ENCODE measurements at regions not wholly inside any gene's neighbourhood (a gene's known extent, or its start where the extent isn't known, plus 50 kb on each side); places are given as distances from the start of the nearest gene placed in this dataset.

DNA sequence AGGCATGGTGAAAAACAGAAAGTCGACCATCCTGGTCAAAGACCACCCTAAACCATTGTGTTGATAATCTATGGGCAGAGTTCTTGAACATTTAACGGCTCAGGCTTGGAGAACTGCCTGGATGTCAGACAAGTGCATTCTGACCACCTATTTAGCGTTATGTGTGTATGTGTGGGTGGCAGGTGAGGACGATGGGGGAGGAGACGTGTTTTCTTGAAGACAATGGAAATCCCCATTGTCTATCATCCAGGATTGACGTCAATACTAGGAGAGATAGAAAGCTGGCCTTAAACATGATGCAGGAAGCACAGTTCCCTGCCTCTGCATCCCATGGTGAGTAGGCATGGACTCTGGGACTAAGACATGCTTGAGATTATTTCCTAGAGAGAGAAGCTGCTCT lies 157.4 kb upstream of the MAF start:
- Histone ChIP-seq H3K9ac (ENCODE audit: low read length) (no peak overlapping the region), H4K20me1 (ENCODE audit: control insufficient read depth, insufficient read depth, low read length, poor library complexity, severe bottlenecking) (no peaks in the 10 kb centered on the region), H3K4me2 (replicated peaks; ENCODE audit: low read depth, low read length, poor library complexity, severe bottlenecking) (no peak overlapping the region), H3K79me2 (ENCODE audit: control insufficient read depth, insufficient read depth, low read length) (no peaks in the 10 kb centered on the region), H3K9me3 (ENCODE audit: control extremely low read depth in 1 of 3, control insufficient read depth in 2 of 3, insufficient read depth in 1 of 3, low read length in 2 of 3) (no peaks in the 10 kb centered on the region), H3K4me3 (ENCODE audit: control extremely low read depth in 1 of 5, extremely low read depth in 1 of 5, insufficient read depth in 1 of 5, low read depth in 2 of 5, low read length in 4 of 5) (no peak overlapping the region), H3K36me3 (replicated peaks in 1 of 2; ENCODE audit: control extremely low read depth in 1 of 2, control insufficient read depth in 1 of 2, extremely low read depth in 1 of 2, insufficient read depth in 2 of 2, low read length in 1 of 2) (no peaks in the 10 kb centered on the region), H3K4me1 (ENCODE audit: control insufficient read depth in 2 of 2, insufficient read depth in 2 of 2, low read length in 2 of 2) (no peaks in the 10 kb centered on the region), H3K27me3 (replicated peaks in 1 of 4; ENCODE audit: control extremely low read depth in 1 of 4, control insufficient read depth in 3 of 4, insufficient read depth in 4 of 4, low read length in 3 of 4) (no peaks in the 10 kb centered on the region), H3K27ac (ENCODE audit: low read length in 2 of 2) (no peak overlapping the region), H2AFZ (ENCODE audit: insufficient read depth, low read depth, low read length, poor library complexity, severe bottlenecking) (no peak overlapping the region)
- peaks cover 2% of the 10 kb centered on the region for H3K9me3 Mint-ChIP-seq (ENCODE audit: insufficient read depth)
- ATAC-seq (ENCODE audit: low read depth) = no peak
- CTCF ChIA-PET = no interaction called here
- no peaks in the 10 kb centered on the region for H3K4me1 Mint-ChIP-seq
- no peak overlapping the region for H3K27ac Mint-ChIP-seq
- TF ChIP-seq EZH2 (IDR thresholded peaks at IDR 0.05; ENCODE audit: borderline replicate concordance, insufficient read depth, low read depth, low read length, poor library complexity, severe bottlenecking) = no peak
- no peak for TF ChIP-seq CTCF (IDR thresholded peaks at IDR 0.05)
- intact Hi-C loops (cut with micrococcal nuclease) = no loop called here
- WGBS (ENCODE audit: insufficient coverage) = 100% methylated on average over 2 of the region's 6 CpGs
- no peak for DNase-seq
- no peak overlapping the region for H3K4me3 Mint-ChIP-seq
- POLR2A ChIA-PET = no interaction called here
- H3K27me3 Mint-ChIP-seq = no peaks in the 10 kb centered on the region

DNA sequence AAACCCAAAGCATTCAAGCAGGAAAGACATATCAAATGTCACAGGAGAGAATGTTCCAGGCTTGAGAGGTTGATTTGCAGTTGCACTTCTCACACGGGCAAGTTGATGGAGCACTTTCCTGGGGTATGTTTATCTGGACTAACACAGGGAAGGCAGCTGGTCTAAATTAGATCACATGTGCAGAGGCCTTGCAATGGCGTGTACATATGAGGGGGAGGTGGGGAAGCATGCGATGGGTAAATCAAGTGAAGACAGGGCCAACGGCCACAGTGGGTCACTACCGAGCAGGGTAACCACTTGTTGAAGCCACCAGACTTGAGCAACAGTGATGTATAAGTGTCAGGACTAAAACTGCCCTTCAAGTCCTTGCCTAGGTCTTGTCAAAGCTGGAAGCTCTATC lies 156.6 kb upstream of the MAF start:
- no peak for ATAC-seq (ENCODE audit: low read depth)
- no peak overlapping the region for H3K4me3 ChIP-seq (ENCODE audit: control extremely low read depth in 1 of 5, extremely low read depth in 1 of 5, insufficient read depth in 1 of 5, low read depth in 2 of 5, low read length in 4 of 5)
- intact Hi-C loops (cut with micrococcal nuclease) = no loop called here
- H3K27ac ChIP-seq (ENCODE audit: low read length in 2 of 2) = no peak overlapping the region
- CTCF ChIA-PET = no interaction called here
- Mint-ChIP-seq H3K4me3 (no peak overlapping the region), H3K27me3 (no peaks in the 10 kb centered on the region), H3K27ac (no peak overlapping the region), H3K9me3 (ENCODE audit: insufficient read depth) (peaks cover 2% of the 10 kb centered on the region), H3K4me1 (no peaks in the 10 kb centered on the region)
- H3K27me3 ChIP-seq (replicated peaks in 1 of 4; ENCODE audit: control extremely low read depth in 1 of 4, control insufficient read depth in 3 of 4, insufficient read depth in 4 of 4, low read length in 3 of 4) = no peaks in the 10 kb centered on the region
- TF ChIP-seq CTCF (IDR thresholded peaks at IDR 0.05) (no peak), EZH2 (IDR thresholded peaks at IDR 0.05; ENCODE audit: borderline replicate concordance, insufficient read depth, low read depth, low read length, poor library complexity, severe bottlenecking) (no peak)
- WGBS (ENCODE audit: insufficient coverage) = 96% methylated on average over 5 of the region's 5 CpGs
- H3K9ac ChIP-seq (ENCODE audit: low read length) = no peak overlapping the region
- H3K79me2 ChIP-seq (ENCODE audit: control insufficient read depth, insufficient read depth, low read length) = no peaks in the 10 kb centered on the region
- no peaks in the 10 kb centered on the region for H3K9me3 ChIP-seq (ENCODE audit: control extremely low read depth in 1 of 3, control insufficient read depth in 2 of 3, insufficient read depth in 1 of 3, low read length in 2 of 3)
- no peak overlapping the region for H3K4me2 ChIP-seq (replicated peaks; ENCODE audit: low read depth, low read length, poor library complexity, severe bottlenecking)
- POLR2A ChIA-PET = no interaction called here
- no peaks in the 10 kb centered on the region for H4K20me1 ChIP-seq (ENCODE audit: control insufficient read depth, insufficient read depth, low read length, poor library complexity, severe bottlenecking)
- H3K4me1 ChIP-seq (ENCODE audit: control insufficient read depth in 2 of 2, insufficient read depth in 2 of 2, low read length in 2 of 2) = no peaks in the 10 kb centered on the region
- no peaks in the 10 kb centered on the region for H3K36me3 ChIP-seq (replicated peaks in 1 of 2; ENCODE audit: control extremely low read depth in 1 of 2, control insufficient read depth in 1 of 2, extremely low read depth in 1 of 2, insufficient read depth in 2 of 2, low read length in 1 of 2)
- no peak for DNase-seq
- no peak overlapping the region for H2AFZ ChIP-seq (ENCODE audit: insufficient read depth, low read depth, low read length, poor library complexity, severe bottlenecking)
